GM23338 (cell line): ENCODE measurements at regions not wholly inside any gene's neighbourhood (a gene's known extent, or its start where the extent isn't known, plus 50 kb on each side); places are given as distances from the start of the nearest gene placed in this dataset.

Experiments
- CTCF ChIP-seq, 2 experiments: fragments of 200-600 bp in 1 of 2; sonication (generic) in 1 of 2; conservative IDR thresholded peaks; 2 replicates each; pipeline versions ENCODE4 v1.5.1 to v1.6.1; 2016 to 2017; ENCODE audit warnings: antibody characterized with exemption in 2 of 2, low read depth in 2 of 2, mild to moderate bottlenecking in 2 of 2, moderate library complexity in 1 of 2
- ETS1 ChIP-seq: IDR thresholded peaks from 2 replicates; pipeline ENCODE4 v1.6.1; 2016; ENCODE audit warnings: antibody characterized with exemption
- EZH2 ChIP-seq: fragments of 200-600 bp; sonication (generic); IDR thresholded peaks from one replicate; pipeline ENCODE4 v1.8.0; 2017; ENCODE audit warnings: antibody characterized with exemption, mild to moderate bottlenecking, low read depth; ENCODE audit not compliant: unreplicated experiment
- EZH2phosphoT487 ChIP-seq: fragments of 200-600 bp; sonication (generic); IDR thresholded peaks from one replicate; pipeline ENCODE4 v1.8.1; 2018; ENCODE audit warnings: antibody characterized with exemption; ENCODE audit not compliant: unreplicated experiment
- POLR2AphosphoS5 ChIP-seq: IDR thresholded peaks from 2 replicates; pipeline ENCODE4 v1.6.1; 2016; ENCODE audit warnings: antibody characterized with exemption, low read depth
- ZNF114 ChIP-seq: fragments of 250-450 bp; sonication (Bioruptor Pico); IDR thresholded peaks from 2 replicates; pipeline ENCODE4 v1.5.0; 2020; ENCODE audit warnings: mild to moderate bottlenecking, moderate library complexity
- ZNF462 ChIP-seq: fragments of 250-450 bp; sonication (Bioruptor Pico); IDR thresholded peaks from 2 replicates; pipeline ENCODE4 v1.5.0; 2020; ENCODE audit warnings: mild to moderate bottlenecking, moderate library complexity

GRCh38 chr3:5787861-5788488 lies 600.5 kb downstream of the EDEM1 start:
- TF ChIP-seq EZH2: no peak
- no peak for TF ChIP-seq CTCF (conservative IDR thresholded peaks at IDR 0.05; ENCODE audit: low read depth in 2 of 2)
- no peak for TF ChIP-seq EZH2phosphoT487
- no peak for TF ChIP-seq ZNF114 (CRISPR knock-in tag)
- TF ChIP-seq ETS1: no peak
- TF ChIP-seq POLR2AphosphoS5: no peak
- no peak for TF ChIP-seq ZNF462 (CRISPR knock-in tag)
